GM18498 (cell line): ENCODE measurements at regions not wholly inside any gene's neighbourhood (a gene's known extent, or its start where the extent isn't known, plus 50 kb on each side); places are given as distances from the start of the nearest gene placed in this dataset.
"Not testable (repeated sequence)": the region's sequence is repeated elsewhere in the genome, so short reads cannot be mapped to it uniquely, and the experiment has no call there.

ENCODE experiments used
- ATAC-seq: cut with Tn5 transposase; IDR thresholded peaks from one replicate; pipeline ENCODE4 v1.9.1; 2021; ENCODE audit warnings: mild to moderate bottlenecking, moderate library complexity; ENCODE audit not compliant: unreplicated experiment

GRCh38 chr6:67882436-67883311 lies 752.4 kb upstream of the ADGRB3 start:
- no peak for ATAC-seq

GRCh38 chr6:67881706-67882065 lies 753.4 kb upstream of the ADGRB3 start:
- no peak for ATAC-seq

GRCh38 chr6:67880939-67881705 lies 754.0 kb upstream of the ADGRB3 start:
- ATAC-seq = no peak

- ATAC-seq = not testable (repeated sequence)
These were observed 754.7 kb upstream of the ADGRB3 start for GRCh38 chr6:67880343-67880742.

GRCh38 chr6:67879928-67880327 lies 755.2 kb upstream of the ADGRB3 start:
- not testable (repeated sequence) for ATAC-seq

- ATAC-seq = not testable (repeated sequence)
These were observed 755.8 kb upstream of the ADGRB3 start for GRCh38 chr6:67879105-67879904.

GRCh38 chr6:67878216-67878615 lies 756.9 kb upstream of the ADGRB3 start:
- ATAC-seq = not testable (repeated sequence)

- no peak for ATAC-seq
These were observed 757.8 kb upstream of the ADGRB3 start for GRCh38 chr6:67877288-67877687.

GRCh38 chr6:67875877-67876383 lies 759.2 kb upstream of the ADGRB3 start:
- ATAC-seq = no peak

GRCh38 chr6:67870321-67870720 lies 764.8 kb upstream of the ADGRB3 start:
- ATAC-seq = no peak

GRCh38 chr6:67863346-67863745 lies 771.7 kb upstream of the ADGRB3 start:
- no peak for ATAC-seq

- no peak for ATAC-seq
These were observed 781.0 kb upstream of the ADGRB3 start for GRCh38 chr6:67854098-67854497.

GRCh38 chr6:67839818-67840217 lies 795.3 kb upstream of the ADGRB3 start:
- ATAC-seq = no peak

- ATAC-seq = no peak
These were observed 809.7 kb upstream of the ADGRB3 start for GRCh38 chr6:67825201-67825895.

GRCh38 chr6:67818322-67818721 lies 816.8 kb upstream of the ADGRB3 start:
- no peak for ATAC-seq

- no peak for ATAC-seq
These were observed 819.5 kb upstream of the ADGRB3 start for GRCh38 chr6:67815623-67816022.

GRCh38 chr6:67814262-67814661 lies 820.8 kb upstream of the ADGRB3 start:
- ATAC-seq = no peak

GRCh38 chr6:67812693-67813092 lies 822.4 kb upstream of the ADGRB3 start:
- ATAC-seq = no peak

GRCh38 chr6:67812125-67812524 lies 823.0 kb upstream of the ADGRB3 start:
- no peak for ATAC-seq

GRCh38 chr6:67811239-67812037 lies 823.6 kb upstream of the ADGRB3 start:
- ATAC-seq = no peak
